Immature natural killer cell (primary cell): ENCODE measurements at regions not wholly inside any gene's neighbourhood (a gene's known extent, or its start where the extent isn't known, plus 50 kb on each side); places are given as distances from the start of the nearest gene placed in this dataset.

ENCODE experiments used
- DNase-seq, 3 donors: peaks; one replicate each; pipeline ENCODE4 v3.0.0; 2022; ENCODE audit warnings: mixed read lengths in 1 of 3
- H3K27ac Mint-ChIP-seq, 6 donors: one replicate each; pipeline ENCODE4 v1.8.0; 2020; ENCODE audit warnings: mixed read lengths in 6 of 6, mild to moderate bottlenecking in 5 of 6, inconsistent platforms in 4 of 6, moderate library complexity in 3 of 6
- H3K27me3 Mint-ChIP-seq, 3 donors: one replicate each; pipeline ENCODE4 v1.8.0; 2020 to 2021; ENCODE audit warnings: low read depth in 3 of 3, mild to moderate bottlenecking in 3 of 3, mixed read lengths in 3 of 3, moderate library complexity in 3 of 3, inconsistent platforms in 1 of 3
- H3K36me3 Mint-ChIP-seq, 3 donors: one replicate each; pipeline ENCODE4 v1.8.0; 2020; ENCODE audit warnings: mixed read lengths in 3 of 3, inconsistent platforms in 2 of 3, mild to moderate bottlenecking in 2 of 3
- H3K4me1 Mint-ChIP-seq, 2 donors: one replicate each; pipeline ENCODE4 v1.8.0; 2020; ENCODE audit warnings: inconsistent platforms in 2 of 2, mild to moderate bottlenecking in 2 of 2, mixed read lengths in 2 of 2, moderate library complexity in 1 of 2
- H3K4me3 Mint-ChIP-seq, 5 donors: one replicate each; pipeline ENCODE4 v1.8.0; 2020; ENCODE audit warnings: mild to moderate bottlenecking in 5 of 5, mixed read lengths in 5 of 5, inconsistent platforms in 3 of 5, moderate library complexity in 3 of 5
- H3K9me3 Mint-ChIP-seq, 6 donors: one replicate each; pipeline ENCODE4 v1.8.0; 2020; ENCODE audit warnings: mild to moderate bottlenecking in 6 of 6, mixed read lengths in 6 of 6, inconsistent platforms in 4 of 6, moderate library complexity in 3 of 6

DNA sequence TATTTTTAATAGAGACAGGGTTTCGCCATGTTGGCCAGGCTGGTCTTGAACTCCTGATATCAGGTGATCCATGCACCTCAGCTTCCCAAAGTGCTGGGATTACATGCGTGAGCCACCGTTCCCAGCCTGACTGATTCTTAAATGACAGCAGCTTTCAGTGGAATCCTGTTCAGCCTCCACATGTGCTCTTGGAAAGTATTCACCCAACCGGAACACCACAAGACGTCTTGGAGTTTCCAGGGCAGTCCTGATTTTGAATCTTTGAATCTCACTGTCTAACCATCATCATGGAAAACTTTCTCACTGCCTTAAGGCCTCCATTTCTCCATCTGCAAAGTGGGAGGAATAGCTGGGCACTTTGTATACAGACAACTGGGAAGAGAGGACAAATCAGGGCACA is 58.1 kb upstream of the ITPKB start:
- Mint-ChIP-seq H3K4me3 (peak overlapping the region in 3 of 5 donors; percentile 11 to 43 (median 43)), H3K27ac (peak overlapping the region in 5 of 6 donors; percentile 37 to 88 (median 67))
- no peak for DNase-seq

DNA sequence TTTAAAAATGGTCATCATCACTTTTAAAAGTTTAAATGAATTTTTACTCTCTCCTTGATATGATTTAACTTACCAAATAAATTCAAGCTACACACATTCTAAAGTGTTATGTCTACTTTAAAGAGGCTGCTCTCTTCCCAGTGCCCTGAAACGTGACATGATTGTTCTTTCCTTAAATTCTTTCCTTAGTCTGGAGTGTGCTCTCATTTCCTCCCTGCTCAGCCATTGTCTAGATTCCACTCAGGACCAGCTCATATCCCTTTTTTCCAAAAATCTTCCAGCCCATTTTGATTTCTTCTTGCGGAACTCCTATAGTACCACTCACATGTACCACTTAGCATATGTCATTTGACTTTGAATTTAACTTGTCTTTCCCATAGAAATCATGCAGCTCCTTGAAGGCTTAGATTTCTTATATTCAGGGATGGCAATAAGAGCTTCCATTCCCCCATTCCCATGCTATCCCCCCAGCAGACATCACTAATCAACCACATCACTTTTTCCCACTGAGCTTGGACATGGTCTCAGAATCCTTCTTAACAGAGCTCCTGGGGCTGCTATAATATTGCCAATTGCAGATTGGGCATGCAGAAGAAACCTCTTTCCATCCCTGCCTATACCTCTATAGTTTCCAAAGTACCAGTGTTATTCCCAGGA is 54.7 kb upstream of the ITPKB start:
- peaks cover 3 to 6% (median 4%) of the 10 kb centered on the region in 3 donors for H3K27me3 Mint-ChIP-seq
- H3K36me3 Mint-ChIP-seq = no peaks in the 10 kb centered on the region
- no peak overlapping the region for H3K27ac Mint-ChIP-seq
- peaks cover 12 to 19% of the 10 kb centered on the region in 2 donors for H3K4me1 Mint-ChIP-seq
- DNase-seq = no peak
- no peak overlapping the region for H3K4me3 Mint-ChIP-seq
- no peaks in the 10 kb centered on the region for H3K9me3 Mint-ChIP-seq

More for the DNA sequence above, 58.1 kb upstream of the ITPKB start:
- Mint-ChIP-seq H3K4me1 (peaks cover 30 to 41% of the 10 kb centered on the region in 2 donors), H3K27me3 (peaks cover 0 to 7% (median 3%) of the 10 kb centered on the region in 3 donors), H3K9me3 (no peaks in the 10 kb centered on the region), H3K36me3 (no peaks in the 10 kb centered on the region)

DNA sequence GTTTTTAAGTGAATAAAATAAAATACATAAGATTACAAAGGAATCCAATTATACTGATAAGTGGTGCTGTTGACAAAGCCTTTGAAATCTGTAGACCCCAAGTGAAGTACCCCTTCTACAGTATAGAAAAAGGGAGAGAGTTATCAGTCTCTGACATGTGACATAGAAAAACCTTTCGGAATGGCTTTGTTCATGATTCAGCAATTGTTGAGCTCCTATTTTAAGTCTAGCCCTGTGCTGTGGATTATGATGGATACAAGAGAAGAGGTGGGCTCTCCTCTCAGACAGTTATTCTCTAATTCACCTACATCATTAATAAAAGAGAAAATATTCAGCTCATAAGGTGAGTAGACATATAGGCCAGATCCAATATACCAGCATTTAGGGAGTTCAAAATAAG is 53.3 kb upstream of the ITPKB start:
- H3K4me1 Mint-ChIP-seq = peaks cover 5 to 9% of the 10 kb centered on the region in 2 donors
- no peaks in the 10 kb centered on the region for H3K9me3 Mint-ChIP-seq
- H3K27me3 Mint-ChIP-seq = peaks cover 0 to 12% (median 1%) of the 10 kb centered on the region in 3 donors
- H3K36me3 Mint-ChIP-seq = no peaks in the 10 kb centered on the region
- no peak overlapping the region for H3K27ac Mint-ChIP-seq
- no peak for DNase-seq
- no peak overlapping the region for H3K4me3 Mint-ChIP-seq

DNA sequence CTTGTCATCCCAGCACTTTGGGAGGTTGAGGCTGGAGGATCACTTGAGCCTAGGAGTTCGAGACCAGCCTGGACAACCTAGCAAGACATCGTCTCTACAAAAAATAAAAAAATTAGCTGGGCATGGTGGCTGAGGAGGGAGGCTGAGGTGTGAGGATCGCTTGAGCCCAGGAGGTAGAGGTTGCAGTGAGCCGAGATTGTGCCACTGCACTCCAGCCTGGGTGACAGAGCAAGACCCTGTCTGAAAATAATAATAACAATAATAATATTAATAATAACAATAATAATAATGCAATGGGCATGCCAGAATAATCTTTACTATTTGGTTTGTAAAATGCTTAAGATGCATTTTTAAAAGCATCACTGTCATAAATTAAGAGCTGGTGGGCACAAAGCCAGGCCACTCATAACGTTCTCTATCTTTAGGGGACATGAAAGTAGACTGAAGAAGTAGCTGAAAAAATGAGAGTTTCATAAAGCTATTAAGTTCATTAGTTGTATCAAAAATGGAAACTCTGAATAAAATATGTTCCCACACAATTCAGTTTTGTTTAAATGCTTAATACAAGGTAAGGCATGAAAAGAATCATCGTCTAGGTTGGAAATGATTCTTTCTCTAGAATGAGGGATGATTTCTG is 51.6 kb upstream of the ITPKB start:
- Mint-ChIP-seq H3K4me1 (no peaks in the 10 kb centered on the region), H3K36me3 (no peaks in the 10 kb centered on the region), H3K27ac (no peak overlapping the region), H3K27me3 (peaks cover 0 to 12% (median 1%) of the 10 kb centered on the region in 3 donors), H3K9me3 (no peaks in the 10 kb centered on the region), H3K4me3 (no peak overlapping the region)
- no peak for DNase-seq

DNA sequence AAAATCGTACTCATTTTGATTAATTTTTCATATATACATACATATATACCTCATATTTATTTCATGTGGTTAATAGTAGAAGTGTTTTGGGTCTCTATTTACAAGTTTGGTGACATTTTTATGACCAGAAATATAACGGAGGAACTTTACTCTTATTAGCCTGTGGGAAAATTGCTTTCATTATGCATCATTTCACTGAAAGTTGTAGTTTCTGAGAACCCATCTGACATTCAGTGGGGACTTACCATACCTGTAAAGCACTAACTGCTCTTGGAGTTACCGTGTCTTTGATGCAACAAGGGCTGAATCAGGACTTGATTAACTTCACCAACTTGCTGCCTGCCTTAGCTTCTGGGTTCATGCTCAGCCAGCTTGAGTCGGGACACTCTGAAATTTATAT is 49.9 kb upstream of the ITPKB start:
- no peak overlapping the region for H3K27ac Mint-ChIP-seq
- no peak overlapping the region for H3K4me3 Mint-ChIP-seq
- H3K4me1 Mint-ChIP-seq = no peaks in the 10 kb centered on the region
- H3K27me3 Mint-ChIP-seq = peaks cover 0 to 12% (median 1%) of the 10 kb centered on the region in 3 donors
- no peak for DNase-seq
- no peaks in the 10 kb centered on the region for H3K9me3 Mint-ChIP-seq
- H3K36me3 Mint-ChIP-seq = no peaks in the 10 kb centered on the region
